HG03558 (cell line): ENCODE measurements at regions not wholly inside any gene's neighbourhood (a gene's known extent, or its start where the extent isn't known, plus 50 kb on each side); places are given as distances from the start of the nearest gene placed in this dataset.

ENCODE experiments used
- ATAC-seq: cut with Tn5 transposase; IDR thresholded peaks from one replicate; pipeline ENCODE4 v1.9.1; 2021; ENCODE audit warnings: moderate number of reproducible peaks; ENCODE audit not compliant: unreplicated experiment; ENCODE audit errors: extremely low read depth

DNA sequence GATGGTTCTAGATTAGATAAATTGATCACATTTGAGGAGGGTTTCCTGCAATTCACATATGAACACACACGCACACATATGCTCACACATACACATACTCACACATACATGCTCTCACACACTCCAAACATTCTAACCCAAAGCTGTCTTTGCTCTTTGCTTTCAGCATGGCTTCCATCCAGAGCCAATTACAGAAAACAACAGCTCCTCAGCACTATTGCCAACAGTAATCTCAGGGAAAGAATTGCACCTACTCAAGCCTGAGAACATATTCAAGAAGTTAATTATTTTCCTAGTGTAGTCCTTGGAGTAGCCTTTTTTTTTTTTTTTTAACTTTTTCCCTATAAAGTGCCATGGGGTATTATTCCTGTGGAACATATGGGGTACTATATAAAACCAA, 246.9 kb upstream of the PARD3B start:
- ATAC-seq, result no peak

DNA sequence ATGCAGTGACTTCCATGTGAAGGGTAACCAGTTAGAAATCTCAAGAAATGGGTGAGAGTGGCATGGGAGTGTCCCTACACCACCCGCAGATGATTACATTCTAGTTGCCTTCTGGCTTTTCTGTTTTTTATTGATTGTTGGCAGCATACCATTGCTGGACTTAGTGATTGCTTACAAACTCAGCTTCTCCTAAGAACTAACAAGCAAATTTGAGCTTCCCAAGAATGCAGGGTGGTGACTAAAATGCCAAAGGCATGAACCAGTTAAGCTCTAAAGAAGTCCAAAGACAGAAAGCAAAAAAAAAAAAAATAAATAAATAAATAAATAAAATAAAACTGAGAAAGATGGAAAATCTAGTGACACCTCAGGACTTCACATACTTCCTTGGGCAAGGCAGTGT, 245.5 kb upstream of the PARD3B start:
- ATAC-seq, result no peak

DNA sequence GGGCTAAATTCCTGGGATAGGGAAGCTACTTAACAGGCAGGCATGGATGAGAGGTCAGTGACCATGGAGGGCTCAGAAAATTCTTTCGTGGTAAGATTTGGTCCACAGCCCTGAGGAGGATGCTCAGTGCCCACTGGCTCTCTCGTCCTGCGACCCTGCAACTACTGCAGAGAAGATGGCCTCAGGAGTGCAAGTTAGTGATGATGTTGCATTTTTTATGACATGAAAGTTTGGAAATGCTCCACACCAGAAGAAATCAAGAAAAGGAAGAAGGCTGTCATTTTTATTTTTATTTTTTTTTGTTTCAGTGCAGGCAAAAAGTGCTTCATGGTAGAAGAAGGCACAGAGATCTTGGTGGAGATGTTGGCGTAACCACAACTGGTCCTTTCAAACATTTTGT, 238.6 kb upstream of the PARD3B start:
- ATAC-seq, result no peak

DNA sequence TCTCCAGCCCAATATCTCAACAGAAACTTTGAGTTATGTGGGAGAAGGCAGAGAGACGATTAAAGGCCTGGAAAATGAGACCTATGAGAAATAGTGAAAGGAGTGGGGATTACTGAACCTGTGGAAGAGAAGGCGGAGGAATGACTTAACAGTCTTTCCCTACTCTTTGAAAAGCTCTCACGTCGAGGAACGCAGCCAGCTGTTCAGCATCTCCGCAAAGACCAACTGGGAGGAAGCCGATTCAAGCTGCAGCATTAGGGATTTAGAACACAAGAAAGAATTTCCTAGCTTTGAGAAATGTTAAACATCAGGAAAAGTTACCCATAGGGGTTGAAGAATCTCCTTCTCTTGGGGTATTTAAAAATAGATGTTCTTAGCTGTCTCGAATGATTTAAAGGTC, 233.2 kb upstream of the PARD3B start:
- no peak for ATAC-seq

DNA sequence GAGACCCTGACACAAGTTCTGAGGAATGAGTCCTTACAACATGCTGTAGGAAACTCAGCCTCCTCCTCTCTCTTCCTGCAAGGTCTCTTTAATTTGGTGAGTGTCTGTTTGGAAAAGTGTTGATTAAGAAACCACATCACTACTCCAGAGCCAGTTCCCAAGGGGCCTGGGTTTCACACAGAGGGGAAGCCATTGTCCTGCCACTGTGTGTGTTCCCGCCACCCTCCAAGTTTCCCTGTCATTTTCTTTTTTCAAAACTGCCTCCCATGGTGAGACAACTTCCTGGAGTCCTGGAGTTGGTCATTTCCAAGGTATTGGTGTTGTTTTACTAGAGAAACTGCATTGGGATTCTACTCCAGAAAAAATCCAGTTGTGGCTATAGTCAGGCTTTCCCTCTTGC, 232.0 kb upstream of the PARD3B start:
- ATAC-seq, result no peak

DNA sequence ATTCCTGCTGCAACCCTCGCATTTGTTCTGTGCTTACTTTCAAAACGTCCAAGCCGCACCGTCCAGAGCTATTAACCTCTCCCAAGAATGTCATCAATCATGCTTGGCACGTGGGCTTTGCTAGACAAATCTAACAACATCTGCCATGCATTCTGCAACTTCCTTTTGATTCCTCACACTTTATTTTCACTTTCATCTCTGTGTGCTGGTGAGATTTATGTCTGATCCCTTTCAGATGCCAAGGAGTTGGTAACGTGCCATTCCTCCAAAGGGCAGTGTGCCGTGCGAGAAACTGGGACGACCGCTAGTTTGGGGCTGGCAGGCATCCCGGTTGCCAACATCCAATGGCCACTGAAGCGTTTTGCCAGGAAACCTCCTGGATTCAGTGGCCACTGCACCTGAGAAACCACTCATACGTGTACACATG, 230.0 kb upstream of the PARD3B start:
- no peak for ATAC-seq

DNA sequence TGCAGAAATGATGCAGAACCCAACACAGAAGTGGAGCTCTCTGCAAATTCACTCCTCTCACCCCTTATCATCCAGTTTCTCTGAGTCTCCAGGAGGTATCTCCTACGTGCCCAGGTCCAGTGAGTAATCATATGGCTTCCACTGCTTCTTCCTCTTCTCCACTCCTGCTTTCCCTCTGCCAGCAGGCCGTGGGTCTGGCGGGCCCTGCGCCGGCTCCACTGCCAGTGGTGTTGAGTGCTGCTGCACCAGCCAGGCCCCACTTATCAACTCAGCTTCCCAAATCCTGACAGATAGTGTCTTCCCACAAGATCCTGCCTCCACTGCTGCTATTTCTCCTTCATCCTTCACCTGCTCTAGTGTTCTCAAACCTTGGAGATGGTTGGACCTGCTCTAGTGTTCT, 227.6 kb upstream of the PARD3B start:
- ATAC-seq, result no peak

DNA sequence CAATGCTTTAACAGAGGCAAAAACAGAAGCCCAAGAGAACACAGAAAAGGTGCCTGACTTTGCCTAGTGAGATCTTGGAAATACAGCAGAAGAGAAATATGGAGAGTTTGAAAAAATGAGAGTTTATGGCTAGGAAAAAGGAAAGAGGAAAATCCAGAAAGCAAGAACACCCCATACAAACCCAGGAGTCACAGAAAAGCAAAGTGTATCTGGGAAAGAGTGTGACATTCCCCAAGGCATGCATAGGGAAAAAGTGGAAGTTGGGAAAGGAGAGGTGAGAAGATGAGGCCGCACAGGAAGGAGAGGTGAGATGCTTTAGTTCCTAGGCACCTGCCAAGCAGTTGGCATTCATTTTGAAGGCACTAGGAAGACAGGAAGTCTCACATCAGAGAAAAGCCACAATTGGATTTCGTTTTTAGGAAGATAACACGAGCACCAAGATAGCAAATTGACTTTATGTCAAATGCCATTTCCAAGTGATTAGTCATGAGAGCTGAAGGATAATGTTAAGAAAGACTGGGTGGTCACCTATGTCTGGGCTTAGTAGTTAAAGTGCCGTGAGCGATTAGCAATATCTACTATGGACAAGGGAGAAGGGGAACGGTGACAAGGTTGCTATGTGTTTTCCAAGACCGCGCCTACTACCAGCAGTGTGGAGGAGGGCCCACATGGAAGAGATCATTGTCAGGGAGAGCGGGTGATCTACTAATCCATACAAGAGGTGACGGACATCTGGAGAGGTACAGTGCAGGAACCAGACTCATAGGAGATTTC, 224.1 kb upstream of the PARD3B start:
- ATAC-seq, result no peak

DNA sequence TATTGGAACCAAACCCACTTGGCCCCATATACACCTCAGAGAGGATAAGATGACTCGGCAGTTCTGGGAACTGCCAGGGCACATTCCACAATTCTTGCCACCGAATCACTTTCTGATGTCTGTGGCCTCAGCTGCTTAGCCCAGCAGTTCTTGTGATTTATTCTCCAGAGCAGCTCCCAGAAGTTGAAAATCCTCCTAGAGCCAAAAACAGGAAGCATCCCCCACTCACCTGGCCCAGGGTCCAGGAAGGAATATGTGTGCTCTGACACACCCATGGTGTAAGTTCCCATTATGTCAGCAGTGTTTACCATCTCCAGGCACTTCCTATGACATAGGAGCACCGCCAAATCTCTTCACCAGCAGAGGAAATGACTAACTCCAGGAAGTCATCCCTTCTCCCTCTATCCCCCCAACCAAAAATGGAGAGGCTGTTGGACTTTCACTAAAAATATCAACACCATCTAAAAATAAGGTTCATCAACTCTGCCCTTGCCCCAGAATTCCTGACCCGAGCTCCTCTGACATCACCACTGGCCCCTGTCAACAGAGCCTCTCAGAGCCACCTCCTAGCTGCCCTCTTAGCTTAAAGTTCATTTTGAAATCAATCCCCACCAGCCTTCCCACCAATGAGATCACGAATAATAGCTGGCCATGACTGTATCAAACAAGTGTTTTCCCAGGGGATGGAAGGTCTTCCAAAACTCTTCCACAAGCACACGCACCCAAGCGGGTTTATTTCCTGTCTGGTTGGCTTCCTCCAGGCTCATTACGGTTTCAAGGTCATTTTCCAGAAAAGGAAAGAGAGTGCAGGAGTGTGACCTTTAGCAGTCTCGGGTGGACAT, 223.1 kb upstream of the PARD3B start:
- no peak for ATAC-seq

DNA sequence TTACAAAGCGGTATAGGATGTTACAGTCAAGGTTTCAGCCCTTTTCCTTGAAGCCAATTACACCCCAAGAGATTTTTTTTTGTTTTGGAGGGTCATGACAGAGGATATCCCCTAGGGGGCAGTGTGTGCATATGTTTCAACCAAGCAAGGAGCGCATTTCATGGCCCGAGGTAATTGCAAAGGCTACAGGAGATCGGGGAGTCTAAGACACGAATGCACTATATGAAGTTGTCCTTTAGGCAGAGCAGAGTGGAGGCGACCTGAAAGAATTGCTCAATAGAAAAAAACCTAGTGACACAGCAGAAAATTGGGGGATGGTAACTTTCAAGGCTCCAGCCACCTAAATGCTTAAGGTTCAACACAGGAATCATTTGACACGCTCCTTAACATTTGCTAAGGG, 219.8 kb upstream of the PARD3B start:
- peak; percentile 67 for ATAC-seq

DNA sequence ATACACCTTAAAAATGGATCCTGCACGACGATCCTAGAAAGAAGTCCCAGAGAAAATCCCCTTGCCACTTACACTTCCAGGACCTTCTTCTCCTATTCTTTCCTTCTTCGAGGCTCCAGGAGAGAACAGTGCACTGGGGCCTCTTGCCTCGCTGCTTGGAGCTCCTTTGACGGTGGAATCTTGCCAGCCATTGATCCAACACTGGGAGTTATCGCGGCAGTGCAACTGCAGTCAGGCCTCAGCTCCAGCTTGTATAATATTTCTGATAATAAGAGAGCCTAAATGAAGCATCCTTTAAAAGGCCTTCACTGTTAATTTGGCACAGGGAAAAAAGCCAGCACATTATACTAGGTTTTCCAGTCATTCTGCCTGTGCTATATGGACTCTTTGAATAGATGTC, 216.9 kb upstream of the PARD3B start:
- no peak for ATAC-seq

DNA sequence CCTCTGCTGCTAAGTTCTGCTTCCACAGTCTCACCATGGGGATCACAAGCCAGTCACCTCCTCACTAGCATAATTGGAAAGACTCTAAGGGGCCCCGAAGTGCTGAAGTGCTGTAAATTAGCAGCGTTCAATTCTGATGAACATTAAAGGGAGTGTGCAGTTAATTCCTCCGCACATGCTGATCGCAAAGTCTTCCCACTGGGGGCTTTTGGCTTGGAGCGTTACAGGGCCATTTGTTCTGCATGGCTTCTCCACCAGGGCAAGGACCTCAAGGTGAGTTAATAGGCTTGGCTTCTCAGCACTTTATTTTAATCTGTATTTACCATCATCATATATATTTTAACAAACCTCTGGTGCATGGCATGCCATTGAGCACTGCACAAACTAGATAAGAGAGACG, 216.3 kb upstream of the PARD3B start:
- ATAC-seq, result no peak

DNA sequence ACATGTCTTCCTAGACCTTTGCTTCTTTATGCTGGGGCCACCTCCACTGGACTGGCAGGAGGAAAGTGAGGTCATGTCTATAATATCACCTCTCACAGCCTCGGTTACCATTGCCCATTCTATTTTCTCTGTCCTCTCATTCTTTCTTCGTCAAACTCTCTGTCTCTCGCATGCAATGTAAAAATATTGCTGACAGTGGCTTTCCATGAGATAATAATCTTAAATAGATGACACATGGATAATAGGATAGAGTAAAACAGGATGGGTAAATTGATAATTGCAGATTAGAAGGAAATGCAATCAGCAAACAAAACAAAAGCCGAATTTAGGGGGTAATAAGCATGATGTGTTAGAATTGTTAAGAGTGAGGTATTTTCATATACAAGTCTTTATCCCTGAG, 215.7 kb upstream of the PARD3B start:
- ATAC-seq, result no peak

DNA sequence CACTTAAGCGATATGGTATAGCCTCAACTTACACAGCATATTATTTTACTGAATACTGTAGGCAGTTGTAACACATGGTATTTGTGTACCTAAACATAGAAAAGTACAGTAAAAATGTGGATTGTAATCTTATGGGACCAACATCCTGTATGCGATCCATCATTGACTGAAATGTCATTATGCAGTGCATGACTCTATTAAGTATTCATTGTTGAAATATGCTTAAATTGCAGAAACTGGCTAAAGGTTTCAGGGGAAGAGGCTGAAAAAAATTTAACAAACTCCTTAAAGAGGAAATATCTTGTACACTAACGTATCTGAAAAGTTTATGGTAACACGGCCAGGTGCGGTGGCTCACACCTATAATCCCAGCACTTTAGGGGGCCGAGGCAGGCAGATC, 214.1 kb upstream of the PARD3B start:
- ATAC-seq, result no peak

DNA sequence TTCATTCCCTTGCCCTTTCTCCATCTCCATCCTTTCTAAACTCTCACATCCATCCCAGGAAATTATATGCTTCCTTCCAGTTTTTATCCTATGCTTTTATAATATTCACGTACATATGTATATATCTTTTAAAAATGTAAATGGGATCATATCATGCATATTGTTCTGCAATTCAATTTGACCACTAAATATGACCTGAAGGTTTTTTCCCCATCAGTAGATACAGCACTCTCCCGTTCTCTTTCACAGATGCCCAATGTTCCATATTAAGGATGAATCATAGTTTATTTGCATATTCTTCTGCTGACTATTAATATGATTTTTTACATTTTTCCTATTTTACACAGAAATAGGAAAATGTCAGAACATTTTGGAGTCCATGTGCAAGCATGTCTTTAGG, 213.3 kb upstream of the PARD3B start:
- ATAC-seq, result no peak

DNA sequence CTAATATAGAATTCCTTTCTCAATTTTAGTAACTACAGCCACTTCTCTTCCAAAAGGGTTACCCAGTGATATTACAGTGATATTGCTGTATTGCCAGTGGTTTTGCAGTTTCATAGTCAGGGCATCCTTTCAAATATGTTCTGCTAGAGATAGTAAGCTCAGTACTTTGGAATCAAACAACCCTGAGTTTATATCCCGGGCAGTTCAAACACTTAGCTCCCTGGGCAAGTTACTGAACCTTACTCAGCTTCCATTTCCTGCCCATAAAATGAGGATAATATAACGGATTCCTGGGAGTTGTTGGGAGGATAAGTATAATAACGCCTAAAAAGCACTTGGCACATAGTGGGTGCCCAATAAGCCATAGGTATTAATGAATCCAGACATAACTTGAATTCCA, 212.6 kb upstream of the PARD3B start:
- no peak for ATAC-seq

DNA sequence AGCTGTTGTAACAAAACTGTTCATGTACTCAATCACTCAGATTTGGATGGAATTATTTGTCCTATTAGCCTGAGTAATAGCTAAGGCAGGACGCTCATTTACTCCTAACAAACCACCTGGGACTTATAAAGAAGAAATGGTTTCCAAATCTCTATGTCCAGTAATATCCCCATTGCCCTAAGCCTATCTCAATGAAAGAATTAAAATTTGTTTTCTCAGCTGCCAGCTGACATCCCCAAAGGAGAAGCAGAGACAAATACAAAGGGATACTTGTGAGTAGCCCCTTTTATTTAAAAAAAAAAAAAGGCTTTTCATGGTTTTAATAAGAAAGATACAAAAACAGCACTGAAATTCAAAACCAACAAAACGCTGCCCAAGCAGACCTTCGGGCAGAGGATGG, 211.4 kb upstream of the PARD3B start:
- ATAC-seq, result no peak

DNA sequence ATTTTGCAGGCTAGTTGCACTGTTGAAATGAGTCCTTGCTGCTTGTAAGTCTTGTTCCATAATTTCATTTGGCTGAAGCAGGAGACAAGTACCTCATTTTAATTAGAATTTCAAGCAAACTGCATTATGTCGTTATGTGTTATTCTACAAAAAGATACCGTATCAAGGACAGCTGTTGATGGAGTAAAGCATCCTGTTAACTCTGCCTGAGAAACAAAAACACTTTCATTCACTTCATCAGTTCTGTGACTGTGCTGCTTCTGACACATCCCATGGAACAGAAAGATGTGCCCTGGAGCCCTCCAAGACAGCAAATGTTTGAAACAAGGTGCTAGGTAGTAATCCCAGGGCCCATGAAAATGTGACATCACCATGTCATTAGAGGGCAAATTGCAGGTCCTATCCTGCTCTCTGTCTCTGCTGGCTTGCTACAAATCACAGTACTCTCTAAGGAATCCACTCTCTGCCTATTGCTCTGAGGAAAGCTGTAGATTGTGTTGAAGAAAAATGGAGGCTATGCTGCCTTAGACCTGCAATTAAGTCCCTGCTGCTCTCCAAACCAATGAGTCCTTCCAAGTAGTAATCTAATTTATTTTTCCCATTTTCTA, 209.7 kb upstream of the PARD3B start:
- ATAC-seq, result no peak

DNA sequence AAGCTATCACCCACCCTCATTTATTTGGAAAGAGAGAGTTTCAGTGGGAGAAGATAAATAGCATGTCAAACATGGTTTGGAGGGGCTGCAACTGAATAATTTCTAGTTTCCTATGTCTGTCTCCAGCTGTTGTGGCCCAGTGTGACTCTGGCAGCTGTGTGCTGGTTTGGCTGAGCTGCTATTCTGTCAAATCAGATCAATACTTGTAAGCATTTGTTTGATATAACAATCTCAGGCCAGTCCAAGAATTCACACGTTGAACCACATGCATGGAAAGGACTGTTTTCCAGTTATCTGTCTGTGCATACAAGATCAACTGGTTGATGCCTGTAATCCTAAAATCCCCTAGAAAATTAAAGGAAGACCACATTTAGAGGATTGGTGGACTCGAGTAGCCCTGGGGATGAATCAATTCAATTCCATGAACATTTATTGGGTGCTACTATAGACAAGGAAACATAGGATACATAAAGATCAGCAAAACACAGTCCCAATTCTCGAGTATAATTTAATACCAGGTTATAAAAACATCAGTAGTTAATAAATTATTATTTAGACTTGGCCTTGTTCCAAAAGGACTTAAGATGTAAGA, 209.0 kb upstream of the PARD3B start:
- ATAC-seq, result no peak

DNA sequence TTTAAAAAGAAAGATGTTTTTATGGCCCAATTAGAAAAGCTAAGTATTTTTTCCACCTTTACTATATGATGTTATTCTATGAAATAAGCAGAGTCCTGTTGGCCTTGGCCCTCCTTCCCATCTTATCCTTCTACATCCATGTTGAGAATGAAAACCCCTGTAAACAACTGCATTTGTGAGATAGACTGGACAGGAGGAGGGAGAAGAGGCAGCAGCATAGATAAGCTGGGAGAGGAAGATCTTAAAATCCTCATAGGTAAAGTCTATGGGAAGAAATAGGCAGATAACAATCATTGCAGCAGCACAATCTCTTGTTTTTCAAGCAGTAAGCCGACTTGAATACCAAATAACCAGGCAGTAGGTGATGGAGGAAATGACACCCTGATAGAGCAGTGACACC, 207.6 kb upstream of the PARD3B start:
- ATAC-seq, result no peak

DNA sequence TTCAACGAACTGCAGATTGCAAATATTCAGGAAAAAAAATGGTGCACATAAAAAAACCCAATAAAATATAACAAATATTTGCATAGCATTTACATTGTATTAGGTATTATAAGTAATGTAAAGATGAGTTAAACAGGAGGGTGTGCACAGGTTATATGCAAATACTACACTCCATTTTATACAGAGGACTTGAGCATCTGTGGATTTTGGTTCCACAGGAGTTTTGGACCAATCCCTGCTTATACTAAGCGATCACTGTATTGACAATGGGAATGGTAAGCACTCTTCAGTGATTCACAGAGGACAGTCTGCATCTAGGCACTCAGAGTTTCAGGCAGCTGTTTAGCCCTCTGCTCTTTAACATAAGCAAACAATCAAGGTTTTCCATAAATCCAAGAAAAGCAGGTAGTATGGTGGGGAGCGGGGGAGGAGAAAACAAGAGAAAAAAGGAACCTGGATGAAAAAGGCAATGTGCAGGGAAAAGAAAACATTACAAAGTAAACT, 206.0 kb upstream of the PARD3B start:
- no peak for ATAC-seq
